ENCODE measurements at regions not wholly inside any gene's neighbourhood (a gene's known extent, or its start where the extent isn't known, plus 50 kb on each side); places are given as distances from the start of the nearest gene placed in this dataset.

DNA sequence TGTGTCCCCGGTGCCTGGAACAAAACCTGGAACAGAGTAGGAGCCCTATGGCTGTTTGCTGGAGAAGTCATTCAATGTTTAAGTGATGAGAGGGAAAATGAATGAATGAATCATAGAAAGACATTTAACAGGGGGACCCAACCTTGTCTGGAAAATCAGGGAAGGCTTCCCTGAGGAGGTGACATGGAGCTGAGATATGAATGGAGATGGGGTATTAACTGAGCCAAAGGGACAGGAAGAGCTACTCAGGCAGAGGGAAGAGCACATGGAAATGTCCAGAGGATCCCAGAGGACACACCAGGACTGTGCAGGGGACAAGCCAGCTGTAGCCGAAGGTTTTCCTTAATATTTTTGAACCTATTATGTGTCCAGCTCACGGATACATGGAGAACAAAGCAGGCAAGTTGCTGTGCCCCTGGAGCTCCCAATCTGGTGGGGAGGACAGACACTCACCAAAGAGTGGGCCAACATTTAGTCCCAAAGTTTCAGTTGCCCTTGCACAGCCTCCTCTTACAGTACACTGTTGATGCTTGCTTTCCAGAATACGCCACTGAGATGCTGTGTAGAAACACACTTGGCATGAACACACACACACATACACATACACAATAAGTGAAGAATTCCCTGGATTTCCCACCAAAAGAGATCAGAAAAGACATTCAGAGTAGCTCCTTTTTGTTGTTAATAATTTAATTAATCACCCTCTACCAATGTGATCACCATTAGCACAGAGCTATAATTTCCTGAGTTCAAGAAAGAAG, 77.0 kb upstream of the PTPN1 start:
- TF ChIP-seq, protein P1, sequence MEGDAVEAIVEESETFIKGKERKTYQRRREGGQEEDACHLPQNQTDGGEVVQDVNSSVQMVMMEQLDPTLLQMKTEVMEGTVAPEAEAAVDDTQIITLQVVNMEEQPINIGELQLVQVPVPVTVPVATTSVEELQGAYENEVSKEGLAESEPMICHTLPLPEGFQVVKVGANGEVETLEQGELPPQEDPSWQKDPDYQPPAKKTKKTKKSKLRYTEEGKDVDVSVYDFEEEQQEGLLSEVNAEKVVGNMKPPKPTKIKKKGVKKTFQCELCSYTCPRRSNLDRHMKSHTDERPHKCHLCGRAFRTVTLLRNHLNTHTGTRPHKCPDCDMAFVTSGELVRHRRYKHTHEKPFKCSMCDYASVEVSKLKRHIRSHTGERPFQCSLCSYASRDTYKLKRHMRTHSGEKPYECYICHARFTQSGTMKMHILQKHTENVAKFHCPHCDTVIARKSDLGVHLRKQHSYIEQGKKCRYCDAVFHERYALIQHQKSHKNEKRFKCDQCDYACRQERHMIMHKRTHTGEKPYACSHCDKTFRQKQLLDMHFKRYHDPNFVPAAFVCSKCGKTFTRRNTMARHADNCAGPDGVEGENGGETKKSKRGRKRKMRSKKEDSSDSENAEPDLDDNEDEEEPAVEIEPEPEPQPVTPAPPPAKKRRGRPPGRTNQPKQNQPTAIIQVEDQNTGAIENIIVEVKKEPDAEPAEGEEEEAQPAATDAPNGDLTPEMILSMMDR (IDR thresholded peaks at IDR 0.05; ENCODE audit: low read depth, low read length) = no peak
- no peak for TF ChIP-seq POLR2A (IDR thresholded peaks at IDR 0.05; ENCODE audit: extremely low read depth, insufficient read length)

Measured in NB4 (cell line).